NCI-H2107 (cell line): ENCODE measurements at regions not wholly inside any gene's neighbourhood (a gene's known extent, or its start where the extent isn't known, plus 50 kb on each side); places are given as distances from the start of the nearest gene placed in this dataset.
"Not testable (repeated sequence)": the region's sequence is repeated elsewhere in the genome, so short reads cannot be mapped to it uniquely, and the experiment has no call there.

Source experiments
- DNase-seq: peaks from one replicate; lab custom pipeline; 2025; lab: John Stamatoyannopoulos, UW

DNA sequence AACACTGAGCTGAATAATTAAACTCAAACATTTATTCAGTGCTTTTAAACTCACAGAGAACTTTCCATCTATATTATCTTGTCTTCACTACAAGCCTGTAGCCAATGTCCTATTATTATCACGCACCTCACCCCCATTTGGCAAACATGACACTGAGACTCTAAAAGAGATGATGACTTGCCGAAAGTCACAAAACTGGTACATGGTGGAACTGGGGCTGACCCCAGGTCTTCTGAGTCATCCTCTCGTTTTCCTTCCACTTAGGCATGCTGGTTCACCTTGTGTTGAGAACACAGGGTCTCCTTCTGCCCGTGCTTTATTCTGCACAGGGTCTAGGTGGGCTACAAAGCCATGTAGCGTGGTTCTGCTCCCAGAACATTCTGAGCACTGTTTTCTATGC is 230.0 kb upstream of the MGAT5 start:
- DNase-seq, result no peak

GRCh38 chr2:134027980-134028379 is 225.9 kb upstream of the MGAT5 start:
- DNase-seq, result no peak

- no peak for DNase-seq
These were observed 224.5 kb upstream of the MGAT5 start for GRCh38 chr2:134029418-134029817.

DNA sequence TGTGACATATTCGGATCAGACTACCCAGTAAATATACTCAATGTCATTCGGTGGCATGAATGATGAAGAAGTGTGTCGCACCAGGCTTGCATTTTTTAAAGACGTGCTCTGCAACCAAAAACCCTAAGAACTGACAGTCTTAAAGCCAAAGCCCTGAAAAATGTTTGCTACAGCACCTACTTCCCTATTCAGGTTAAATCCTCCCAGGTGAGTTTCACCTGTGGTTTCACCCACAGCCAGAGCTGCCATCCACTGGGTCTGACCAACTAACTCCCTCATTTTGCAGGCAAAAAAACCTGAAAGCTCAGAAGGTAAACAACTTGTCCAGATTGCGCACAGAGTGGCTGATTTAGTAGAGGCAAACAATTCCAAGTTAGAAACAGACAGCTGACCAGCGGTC is 222.3 kb upstream of the MGAT5 start:
- no peak for DNase-seq

GRCh38 chr2:134035605-134036370 is 218.1 kb upstream of the MGAT5 start:
- no peak for DNase-seq

- DNase-seq, result no peak
These were observed 213.8 kb upstream of the MGAT5 start for GRCh38 chr2:134039912-134040581.

DNA sequence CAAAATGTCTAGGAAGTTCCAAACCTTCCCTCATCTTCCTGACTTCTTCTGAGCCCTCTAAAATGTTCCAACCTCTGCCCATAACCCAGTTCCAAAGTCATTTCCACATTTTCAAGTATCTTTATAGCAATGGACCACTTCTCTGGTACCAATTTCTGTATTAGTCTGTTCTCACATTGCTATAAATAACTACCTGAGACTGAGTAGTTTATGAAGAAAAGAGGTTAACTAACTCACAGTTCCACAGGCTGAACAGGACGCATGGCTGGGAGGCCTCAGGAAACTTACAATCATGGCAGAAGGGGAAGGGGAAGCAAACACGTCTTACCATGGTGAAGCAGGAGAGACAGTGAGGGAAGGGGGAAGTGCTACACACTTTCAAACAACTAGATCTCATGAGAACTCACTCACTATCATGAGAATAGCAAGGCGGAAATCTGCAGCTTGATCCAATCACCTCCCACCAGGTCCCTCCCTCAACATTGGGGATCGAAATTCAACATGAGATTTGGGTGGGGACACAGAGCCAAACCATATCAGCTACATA is 213.2 kb upstream of the MGAT5 start:
- DNase-seq, result not testable (repeated sequence)

- DNase-seq, result no peak
These were observed 212.0 kb upstream of the MGAT5 start for GRCh38 chr2:134041877-134042276.

- DNase-seq, result not testable (repeated sequence)
These were observed 210.8 kb upstream of the MGAT5 start for GRCh38 chr2:134043028-134043427.

GRCh38 chr2:134052173-134052572 is 201.7 kb upstream of the MGAT5 start:
- no peak for DNase-seq

- no peak for DNase-seq
These were observed 197.7 kb upstream of the MGAT5 start for GRCh38 chr2:134056173-134056572.

GRCh38 chr2:134061066-134061465 is 192.8 kb upstream of the MGAT5 start:
- not testable (repeated sequence) for DNase-seq

GRCh38 chr2:134062235-134062634 is 191.6 kb upstream of the MGAT5 start:
- DNase-seq, result not testable (repeated sequence)

DNA sequence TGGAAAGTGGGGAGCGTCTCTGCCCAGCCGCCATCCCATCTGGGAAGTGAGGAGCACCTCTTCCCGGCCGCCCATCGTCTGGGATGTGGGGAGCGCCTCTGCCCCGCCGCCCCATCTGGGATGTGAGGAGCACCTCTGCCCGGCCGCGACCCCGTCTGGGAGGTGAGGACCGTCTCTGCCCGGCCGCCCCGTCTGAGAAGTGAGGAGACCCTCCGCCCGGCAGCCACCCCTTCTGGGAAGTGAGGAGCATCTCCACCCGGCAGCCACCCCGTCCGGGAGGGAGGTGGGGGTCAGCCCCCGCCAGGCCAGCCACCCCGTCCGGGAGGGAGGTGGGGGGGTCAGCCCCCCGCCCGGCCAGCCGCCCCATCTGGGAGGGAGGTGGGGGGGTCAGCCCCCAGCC is 190.0 kb upstream of the MGAT5 start:
- DNase-seq, result not testable (repeated sequence)

DNA sequence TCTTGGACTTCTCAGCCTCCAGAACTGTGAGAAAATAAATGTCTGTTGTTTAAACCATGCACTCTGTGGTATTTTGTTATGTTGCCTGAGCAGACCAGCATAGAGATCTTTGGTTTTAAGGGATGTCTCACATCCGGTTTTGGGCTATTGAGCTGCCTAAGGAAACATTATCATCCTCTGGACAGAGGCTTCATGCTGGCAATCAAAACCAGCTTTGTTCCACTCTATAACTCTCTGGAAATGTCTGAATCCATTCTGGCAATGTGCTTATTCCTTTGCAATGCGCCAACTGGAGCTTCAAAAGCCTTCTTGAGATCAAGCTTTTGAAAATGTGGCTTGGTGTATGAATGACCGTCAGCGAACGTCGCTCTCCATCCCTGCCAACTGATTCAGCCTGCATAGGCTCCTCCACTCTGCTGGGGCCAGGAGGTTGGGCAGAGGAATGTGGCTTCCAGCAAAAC is 183.6 kb upstream of the MGAT5 start:
- DNase-seq, result no peak

GRCh38 chr2:134072341-134072740 is 181.5 kb upstream of the MGAT5 start:
- DNase-seq, result no peak

DNA sequence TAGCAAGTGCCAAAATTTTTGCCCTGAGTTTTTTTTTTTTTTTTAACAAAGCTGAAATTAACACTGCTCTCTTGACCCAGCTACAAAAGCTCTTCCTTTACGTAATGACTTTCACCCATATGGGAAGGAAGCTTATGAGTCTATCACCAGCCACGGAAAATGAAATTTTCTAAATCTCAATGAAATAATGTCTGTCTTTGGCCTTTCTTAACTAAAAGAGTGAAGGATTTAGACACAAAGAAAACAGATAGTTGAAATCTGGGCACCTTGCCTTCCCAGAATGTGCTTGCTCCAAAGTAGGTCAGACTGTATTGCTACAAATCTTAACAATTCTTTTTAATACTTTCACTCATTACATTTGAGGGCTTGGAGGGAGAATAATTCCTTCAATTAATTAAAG is 180.8 kb upstream of the MGAT5 start:
- no peak for DNase-seq

DNA sequence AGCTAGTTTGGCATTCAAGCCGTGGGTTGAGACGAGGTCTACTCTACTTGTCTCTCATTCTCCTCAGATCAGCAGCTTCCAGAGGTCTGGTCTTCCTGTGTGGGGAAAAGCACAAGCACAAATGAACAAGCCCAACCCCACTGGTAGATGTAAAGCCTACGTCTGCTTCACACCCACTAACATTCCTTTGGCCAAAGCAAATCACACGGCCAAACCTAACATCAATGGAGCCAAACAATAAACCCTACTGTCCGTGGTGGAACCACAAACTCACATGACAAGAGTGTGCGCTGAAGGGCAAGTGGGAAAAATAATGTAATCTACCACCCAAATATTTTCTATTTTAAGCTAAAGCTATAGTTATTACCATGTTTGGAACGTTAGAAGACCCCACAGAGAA is 179.3 kb upstream of the MGAT5 start:
- DNase-seq, result no peak

- DNase-seq, result no peak
These were observed 178.7 kb upstream of the MGAT5 start for GRCh38 chr2:134075204-134075603.

DNA sequence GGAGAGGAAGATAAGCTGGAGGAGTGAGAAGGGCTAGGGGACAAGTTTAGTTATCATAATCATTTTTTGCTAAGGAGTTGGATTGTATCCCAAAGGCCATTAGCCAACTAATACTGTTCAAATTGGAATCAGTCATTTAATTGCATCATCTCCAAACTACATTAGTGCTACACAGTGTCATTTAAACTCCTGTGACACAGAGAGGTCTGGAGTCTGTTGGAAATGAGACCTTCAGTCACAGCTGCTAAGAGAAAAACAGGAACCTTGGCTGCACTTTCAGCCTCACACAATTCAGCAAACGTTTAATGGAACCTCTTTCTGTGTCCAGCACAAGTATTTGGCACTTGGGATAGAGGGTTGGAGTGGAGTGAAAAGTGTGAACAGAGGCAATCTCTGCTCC is 175.5 kb upstream of the MGAT5 start:
- no peak for DNase-seq

DNA sequence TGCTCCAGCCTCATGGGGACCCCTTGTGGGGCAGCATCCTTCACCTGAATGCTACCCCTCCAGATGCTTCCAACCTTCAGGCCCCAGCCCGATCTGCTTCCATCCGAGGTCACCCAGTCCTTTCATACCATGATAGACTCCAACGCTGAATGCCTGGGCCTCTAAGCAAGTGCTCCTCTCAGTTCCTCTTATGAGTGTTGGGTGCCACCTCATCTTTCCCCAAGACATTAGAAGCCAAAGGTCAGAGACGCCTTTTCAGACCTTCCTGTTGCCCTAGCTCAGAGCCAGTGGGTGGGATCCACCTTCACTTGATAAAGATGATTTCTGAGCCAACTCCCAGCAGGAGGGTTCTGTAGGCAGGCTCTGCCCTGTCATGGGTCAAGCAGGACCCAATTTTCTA is 174.5 kb upstream of the MGAT5 start:
- DNase-seq, result no peak

GRCh38 chr2:134080386-134081089 is 173.3 kb upstream of the MGAT5 start:
- no peak for DNase-seq
